ENCODE measurements at regions not wholly inside any gene's neighbourhood (a gene's known extent, or its start where the extent isn't known, plus 50 kb on each side); places are given as distances from the start of the nearest gene placed in this dataset.

- WGBS, 2 donors = 65 to 70% methylated on average over 2 of the region's 2 CpGs
- Histone ChIP-seq H3K27me3 (no peaks in the 10 kb centered on the region), H3K36me3 (no peaks in the 10 kb centered on the region), H3K4me3 (no peak overlapping the region), H3K9me3 (no peaks in the 10 kb centered on the region), H3K27ac (no peak overlapping the region), H3K4me1 (no peaks in the 10 kb centered on the region)
- TF ChIP-seq POLR2A (IDR thresholded peaks at IDR 0.05) (no peak), EP300 (IDR thresholded peaks at IDR 0.05) (no peak), CTCF (IDR thresholded peaks at IDR 0.05) (no peak)
- DNase-seq (ENCODE audit: low spot score in 2 of 2) = no peak
Observed at GRCh38 chr2:157075924-157076323, 181.6 kb upstream of the GALNT5 start.

GRCh38 chr2:157076526-157077161, 180.9 kb upstream of the GALNT5 start:
- Histone ChIP-seq H3K9me3 (no peaks in the 10 kb centered on the region), H3K27ac (no peak overlapping the region), H3K36me3 (no peaks in the 10 kb centered on the region), H3K4me3 (no peak overlapping the region), H3K27me3 (no peaks in the 10 kb centered on the region), H3K4me1 (no peaks in the 10 kb centered on the region)
- WGBS, 2 donors = 72 to 84% methylated on average over 3 of the region's 3 CpGs
- TF ChIP-seq EP300 (IDR thresholded peaks at IDR 0.05) = no peak
- no peak for TF ChIP-seq CTCF (IDR thresholded peaks at IDR 0.05)
- TF ChIP-seq POLR2A (IDR thresholded peaks at IDR 0.05) = no peak
- DNase-seq (ENCODE audit: low spot score in 2 of 2) = no peak

- no peak overlapping the region for H3K4me3 ChIP-seq
- H3K27ac ChIP-seq = no peak overlapping the region
- H3K4me1 ChIP-seq = no peaks in the 10 kb centered on the region
- no peak for DNase-seq (ENCODE audit: low spot score in 2 of 2)
- no peaks in the 10 kb centered on the region for H3K36me3 ChIP-seq
- TF ChIP-seq EP300 (IDR thresholded peaks at IDR 0.05) = no peak
- no peak for TF ChIP-seq CTCF (IDR thresholded peaks at IDR 0.05)
- TF ChIP-seq POLR2A (IDR thresholded peaks at IDR 0.05) = no peak
- no peaks in the 10 kb centered on the region for H3K27me3 ChIP-seq
- H3K9me3 ChIP-seq = no peaks in the 10 kb centered on the region
Observed at GRCh38 chr2:157077753-157078350, 179.7 kb upstream of the GALNT5 start.

GRCh38 chr2:157082950-157083349, 174.6 kb upstream of the GALNT5 start:
- no peak for TF ChIP-seq EP300 (IDR thresholded peaks at IDR 0.05)
- no peak for TF ChIP-seq POLR2A (IDR thresholded peaks at IDR 0.05)
- no peak for TF ChIP-seq CTCF (IDR thresholded peaks at IDR 0.05)

GRCh38 chr2:157085522-157085921, 172.0 kb upstream of the GALNT5 start:
- WGBS, 2 donors = 80 to 95% methylated on average over 1 of the region's 1 CpG
- DNase-seq (ENCODE audit: low spot score in 2 of 2) = no peak
- Histone ChIP-seq H3K36me3 (no peaks in the 10 kb centered on the region), H3K27me3 (no peaks in the 10 kb centered on the region), H3K27ac (no peak overlapping the region), H3K9me3 (no peaks in the 10 kb centered on the region), H3K4me1 (peaks cover 0 to 3% (median 0%) of the 10 kb centered on the region in 4 donors), H3K4me3 (no peak overlapping the region)
- TF ChIP-seq EP300 (IDR thresholded peaks at IDR 0.05) (no peak), POLR2A (IDR thresholded peaks at IDR 0.05) (no peak), CTCF (IDR thresholded peaks at IDR 0.05) (no peak)

More at GRCh38 chr2:157082950-157083349, 174.6 kb upstream of the GALNT5 start:
- no peaks in the 10 kb centered on the region for H3K36me3 ChIP-seq
- peaks cover 0 to 3% (median 0%) of the 10 kb centered on the region in 4 donors for H3K4me1 ChIP-seq
- H3K4me3 ChIP-seq = no peak overlapping the region
- no peak for DNase-seq (ENCODE audit: low spot score in 2 of 2)
- no peak overlapping the region for H3K27ac ChIP-seq
- no peaks in the 10 kb centered on the region for H3K27me3 ChIP-seq
- H3K9me3 ChIP-seq = no peaks in the 10 kb centered on the region

Data from tibial nerve (tissue), 4 donors.